Activated naive CD8-positive, alpha-beta T cell treated with anti-CD3 and anti-CD28 coated beads, Interleukin-2, amount 50 U/mL, for 24 hours (primary cell): ENCODE measurements at regions not wholly inside any gene's neighbourhood (a gene's known extent, or its start where the extent isn't known, plus 50 kb on each side); places are given as distances from the start of the nearest gene placed in this dataset.
"Not testable (repeated sequence)": the region's sequence is repeated elsewhere in the genome, so short reads cannot be mapped to it uniquely, and the experiment has no call there.

Experiments
- ATAC-seq: fragments of 150-1000 bp; cut with Tn5 transposase; one replicate; pipeline ENCODE4 v1.10.0; 2021
- DNase-seq: peaks from one replicate; pipeline ENCODE4 v3.0.0; 2021
- H3K27ac Mint-ChIP-seq: one replicate; pipeline ENCODE4 v1.8.0; 2021; ENCODE audit warnings: mild to moderate bottlenecking, mixed read lengths
- H3K27me3 Mint-ChIP-seq: one replicate; pipeline ENCODE4 v1.8.0; 2021; ENCODE audit warnings: mixed read lengths
- H3K36me3 Mint-ChIP-seq: one replicate; pipeline ENCODE4 v1.8.0; 2021; ENCODE audit warnings: low read depth, mixed read lengths
- H3K4me1 Mint-ChIP-seq: one replicate; pipeline ENCODE4 v1.8.0; 2021; ENCODE audit warnings: mixed read lengths
- H3K4me3 Mint-ChIP-seq: one replicate; pipeline ENCODE4 v1.8.0; 2021; ENCODE audit warnings: mild to moderate bottlenecking, moderate library complexity, mixed read lengths
- H3K9me3 Mint-ChIP-seq: one replicate; pipeline ENCODE4 v1.8.0; 2021; ENCODE audit warnings: mixed read lengths

- Mint-ChIP-seq H3K9me3 (peaks cover 8% of the 10 kb centered on the region), H3K4me3 (no peak overlapping the region), H3K36me3 (no peaks in the 10 kb centered on the region), H3K4me1 (no peaks in the 10 kb centered on the region), H3K27me3 (no peaks in the 10 kb centered on the region), H3K27ac (no peak overlapping the region)
- DNase-seq (no peak), ATAC-seq (no peak)
Measured at GRCh38 chr2:22020091-22020742, 896.4 kb downstream of the TDRD15 start.

GRCh38 chr2:22027345-22028005 is 903.7 kb downstream of the TDRD15 start:
- no peak overlapping the region for H3K4me3 Mint-ChIP-seq
- DNase-seq = no peak
- no peak for ATAC-seq
- H3K36me3 Mint-ChIP-seq = no peaks in the 10 kb centered on the region
- no peak overlapping the region for H3K27ac Mint-ChIP-seq
- no peaks in the 10 kb centered on the region for H3K27me3 Mint-ChIP-seq
- peaks cover 3% of the 10 kb centered on the region for H3K9me3 Mint-ChIP-seq
- no peaks in the 10 kb centered on the region for H3K4me1 Mint-ChIP-seq

- Mint-ChIP-seq H3K27me3 (no peaks in the 10 kb centered on the region), H3K27ac (no peak overlapping the region), H3K36me3 (no peaks in the 10 kb centered on the region), H3K9me3 (no peaks in the 10 kb centered on the region), H3K4me3 (no peak overlapping the region), H3K4me1 (no peaks in the 10 kb centered on the region)
- ATAC-seq (no peak), DNase-seq (no peak)
Measured at GRCh38 chr2:22035361-22035830, 911.6 kb downstream of the TDRD15 start.

- no peaks in the 10 kb centered on the region for H3K4me1 Mint-ChIP-seq
- no peaks in the 10 kb centered on the region for H3K36me3 Mint-ChIP-seq
- H3K4me3 Mint-ChIP-seq = no peak overlapping the region
- DNase-seq (no peak), ATAC-seq (no peak)
- no peaks in the 10 kb centered on the region for H3K27me3 Mint-ChIP-seq
- H3K9me3 Mint-ChIP-seq = peaks cover 7% of the 10 kb centered on the region
- no peak overlapping the region for H3K27ac Mint-ChIP-seq
Measured at GRCh38 chr2:22037274-22037673, 913.5 kb downstream of the TDRD15 start.

- no peaks in the 10 kb centered on the region for H3K4me1 Mint-ChIP-seq
- no peak for ATAC-seq
- no peaks in the 10 kb centered on the region for H3K36me3 Mint-ChIP-seq
- H3K9me3 Mint-ChIP-seq = peaks cover 25% of the 10 kb centered on the region
- DNase-seq = no peak
- no peak overlapping the region for H3K4me3 Mint-ChIP-seq
- no peak overlapping the region for H3K27ac Mint-ChIP-seq
- no peaks in the 10 kb centered on the region for H3K27me3 Mint-ChIP-seq
Measured at GRCh38 chr2:22043784-22044183, 920.0 kb downstream of the TDRD15 start.

GRCh38 chr2:22055784-22056620 is 932.2 kb downstream of the TDRD15 start:
- Mint-ChIP-seq H3K36me3 (no peaks in the 10 kb centered on the region), H3K27me3 (no peaks in the 10 kb centered on the region), H3K4me1 (no peaks in the 10 kb centered on the region), H3K9me3 (no peaks in the 10 kb centered on the region), H3K27ac (no peak overlapping the region), H3K4me3 (no peak overlapping the region)
- DNase-seq (no peak), ATAC-seq (no peak)

GRCh38 chr2:22056621-22057132 is 932.9 kb downstream of the TDRD15 start:
- no peak for DNase-seq
- Mint-ChIP-seq H3K4me3 (no peak overlapping the region), H3K4me1 (no peaks in the 10 kb centered on the region), H3K36me3 (no peaks in the 10 kb centered on the region), H3K9me3 (no peaks in the 10 kb centered on the region), H3K27ac (no peak overlapping the region), H3K27me3 (no peaks in the 10 kb centered on the region)
- ATAC-seq = no peak

GRCh38 chr2:22062679-22063078 is 938.9 kb downstream of the TDRD15 start:
- H3K4me3 Mint-ChIP-seq = no peak overlapping the region
- peaks cover 3% of the 10 kb centered on the region for H3K9me3 Mint-ChIP-seq
- H3K4me1 Mint-ChIP-seq = no peaks in the 10 kb centered on the region
- ATAC-seq = no peak
- H3K27me3 Mint-ChIP-seq = no peaks in the 10 kb centered on the region
- no peak overlapping the region for H3K27ac Mint-ChIP-seq
- H3K36me3 Mint-ChIP-seq = no peaks in the 10 kb centered on the region
- DNase-seq = no peak

GRCh38 chr2:22076454-22076853 is 952.7 kb downstream of the TDRD15 start:
- Mint-ChIP-seq H3K9me3 (peaks cover 17% of the 10 kb centered on the region), H3K4me3 (no peak overlapping the region), H3K27ac (no peak overlapping the region), H3K27me3 (no peaks in the 10 kb centered on the region), H3K4me1 (no peaks in the 10 kb centered on the region), H3K36me3 (no peaks in the 10 kb centered on the region)
- ATAC-seq = no peak
- DNase-seq = no peak

GRCh38 chr2:22078701-22079100 is 954.9 kb downstream of the TDRD15 start:
- Mint-ChIP-seq H3K4me1 (no peaks in the 10 kb centered on the region), H3K27me3 (no peaks in the 10 kb centered on the region), H3K36me3 (no peaks in the 10 kb centered on the region), H3K4me3 (no peak overlapping the region), H3K9me3 (peaks cover 13% of the 10 kb centered on the region), H3K27ac (no peak overlapping the region)
- ATAC-seq = no peak
- DNase-seq = no peak

- H3K36me3 Mint-ChIP-seq = no peaks in the 10 kb centered on the region
- H3K27ac Mint-ChIP-seq = no peak overlapping the region
- ATAC-seq (no peak), DNase-seq (no peak)
- no peaks in the 10 kb centered on the region for H3K27me3 Mint-ChIP-seq
- no peak overlapping the region for H3K4me3 Mint-ChIP-seq
- peaks cover 7% of the 10 kb centered on the region for H3K9me3 Mint-ChIP-seq
- H3K4me1 Mint-ChIP-seq = no peaks in the 10 kb centered on the region
Measured at GRCh38 chr2:22079583-22079982, 955.8 kb downstream of the TDRD15 start.

GRCh38 chr2:22086726-22087125 is 963.0 kb downstream of the TDRD15 start:
- DNase-seq (no peak), ATAC-seq (no peak)
- peaks cover 6% of the 10 kb centered on the region for H3K9me3 Mint-ChIP-seq
- no peaks in the 10 kb centered on the region for H3K36me3 Mint-ChIP-seq
- no peak overlapping the region for H3K27ac Mint-ChIP-seq
- no peak overlapping the region for H3K4me3 Mint-ChIP-seq
- no peaks in the 10 kb centered on the region for H3K4me1 Mint-ChIP-seq
- H3K27me3 Mint-ChIP-seq = no peaks in the 10 kb centered on the region

- H3K27ac Mint-ChIP-seq, H3K4me3 Mint-ChIP-seq, DNase-seq, H3K4me1 Mint-ChIP-seq, H3K36me3 Mint-ChIP-seq, ATAC-seq, H3K27me3 Mint-ChIP-seq: not testable (repeated sequence)
- H3K9me3 Mint-ChIP-seq = peaks cover 12% of the 10 kb centered on the region
Measured at GRCh38 chr2:22103617-22104016, 979.8 kb downstream of the TDRD15 start.

- H3K4me1 Mint-ChIP-seq = no peaks in the 10 kb centered on the region
- no peak overlapping the region for H3K27ac Mint-ChIP-seq
- no peaks in the 10 kb centered on the region for H3K27me3 Mint-ChIP-seq
- no peaks in the 10 kb centered on the region for H3K36me3 Mint-ChIP-seq
- peaks cover 17% of the 10 kb centered on the region for H3K9me3 Mint-ChIP-seq
- H3K4me3 Mint-ChIP-seq = no peak overlapping the region
- no peak for DNase-seq
- ATAC-seq = no peak
Measured at GRCh38 chr2:22110244-22110651, 986.5 kb downstream of the TDRD15 start.

GRCh38 chr2:22124003-22124402 is 1000.2 kb downstream of the TDRD15 start:
- Mint-ChIP-seq H3K27ac (no peak overlapping the region), H3K4me1 (no peaks in the 10 kb centered on the region), H3K9me3 (peaks cover 32% of the 10 kb centered on the region), H3K4me3 (no peak overlapping the region), H3K27me3 (no peaks in the 10 kb centered on the region), H3K36me3 (no peaks in the 10 kb centered on the region)
- ATAC-seq (no peak), DNase-seq (no peak)
